Astrocyte (in vitro differentiated cells and primary cell): ENCODE measurements at regions not wholly inside any gene's neighbourhood (a gene's known extent, or its start where the extent isn't known, plus 50 kb on each side); places are given as distances from the start of the nearest gene placed in this dataset.

ENCODE experiments used
- DNase-seq: peaks from one replicate; pipeline ENCODE4 v3.0.0-alpha.2; 2010; ENCODE audit warnings: low read depth
- FAIRE-seq: peaks from 2 replicates; lab custom pipeline; 2011; peaks lifted over from hg19 to GRCh38; lab: Jason Lieb, UNC
- H2AFZ ChIP-seq: 2 replicates; pipeline ENCODE4 v1.6.0; 2012; ENCODE audit warnings: low read depth, low read length, inconsistent platforms
- H3K27ac ChIP-seq: 2 replicates; pipeline ENCODE4 v1.5.1; 2011; ENCODE audit warnings: low read depth, low read length, inconsistent platforms
- H3K27me3 ChIP-seq: 2 replicates; pipeline ENCODE4 v1.6.0; 2011; ENCODE audit warnings: low read length, inconsistent platforms; ENCODE audit not compliant: insufficient read depth
- H3K36me3 ChIP-seq: 2 replicates; pipeline ENCODE4 v1.5.1; 2011; ENCODE audit warnings: low read length, inconsistent platforms; ENCODE audit not compliant: insufficient read depth
- H3K4me1 ChIP-seq: 2 replicates; pipeline ENCODE4 v1.5.1; 2011; ENCODE audit warnings: low read length, inconsistent platforms; ENCODE audit not compliant: insufficient read depth
- H3K4me2 ChIP-seq: 2 replicates; pipeline ENCODE4 v1.6.0; 2012; ENCODE audit warnings: low read length, inconsistent platforms
- H3K4me3 ChIP-seq: 2 replicates; pipeline ENCODE4 v1.5.1; 2011; ENCODE audit warnings: low read depth, mild to moderate bottlenecking, low read length, inconsistent platforms; ENCODE audit not compliant: insufficient read depth
- H3K79me2 ChIP-seq: 2 replicates; pipeline ENCODE4 v1.6.0; 2012; ENCODE audit warnings: mild to moderate bottlenecking, low read length, inconsistent platforms; ENCODE audit not compliant: insufficient read depth
- H3K9ac ChIP-seq: 2 replicates; pipeline ENCODE4 v1.6.0; 2012; ENCODE audit warnings: mild to moderate bottlenecking, low read length, inconsistent platforms
- H3K9me3 ChIP-seq: 2 replicates; pipeline ENCODE4 v1.5.1; 2012; ENCODE audit warnings: low read depth, mild to moderate bottlenecking, low read length, inconsistent platforms; ENCODE audit not compliant: insufficient read depth
- H4K20me1 ChIP-seq: 2 replicates; pipeline ENCODE4 v1.6.0; 2012; ENCODE audit warnings: low read length, inconsistent platforms; ENCODE audit not compliant: insufficient read depth
- H3K27ac Mint-ChIP-seq: one replicate; pipeline ENCODE4 v1.8.0; 2021; ENCODE audit warnings: mild to moderate bottlenecking, mixed read lengths; ENCODE audit not compliant: unreplicated experiment
- H3K27me3 Mint-ChIP-seq: one replicate; pipeline ENCODE4 v1.8.0; 2021; ENCODE audit warnings: low read depth, mixed read lengths; ENCODE audit not compliant: unreplicated experiment
- H3K36me3 Mint-ChIP-seq: one replicate; pipeline ENCODE4 v1.8.0; 2021; ENCODE audit warnings: low read depth, mixed read lengths; ENCODE audit not compliant: unreplicated experiment
- H3K4me1 Mint-ChIP-seq: one replicate; pipeline ENCODE4 v1.8.0; 2021; ENCODE audit warnings: low read depth, mixed read lengths; ENCODE audit not compliant: unreplicated experiment
- H3K4me3 Mint-ChIP-seq: one replicate; pipeline ENCODE4 v1.8.0; 2021; ENCODE audit warnings: mild to moderate bottlenecking, moderate library complexity, mixed read lengths; ENCODE audit not compliant: unreplicated experiment
- H3K9me3 Mint-ChIP-seq: one replicate; pipeline ENCODE4 v1.8.0; 2021; ENCODE audit warnings: mild to moderate bottlenecking, mixed read lengths; ENCODE audit not compliant: unreplicated experiment
- CTCF ChIP-seq: IDR thresholded peaks from 2 replicates; pipeline ENCODE4 v1.5.1; 2011; ENCODE audit warnings: low read depth, mild to moderate bottlenecking, inconsistent platforms, low read length, moderate library complexity; ENCODE audit not compliant: insufficient read depth
- EZH2 ChIP-seq: IDR thresholded peaks from 2 replicates; pipeline ENCODE4 v1.6.1; 2012; ENCODE audit warnings: mild to moderate bottlenecking, low read length, inconsistent platforms; ENCODE audit not compliant: insufficient read depth

- Mint-ChIP-seq H3K27me3 (peaks cover 2% of the 10 kb centered on the region), H3K9me3 (peaks cover 2% of the 10 kb centered on the region), H3K4me1 (no peaks in the 10 kb centered on the region), H3K27ac (no peak overlapping the region), H3K4me3 (no peak overlapping the region), H3K36me3 (no peaks in the 10 kb centered on the region)
- H3K4me2 ChIP-seq: no peak overlapping the region
- no peak for DNase-seq
- no peak overlapping the region for H2AFZ ChIP-seq
- no peak overlapping the region for H3K9ac ChIP-seq
- no peaks in the 10 kb centered on the region for H3K79me2 ChIP-seq
- TF ChIP-seq EZH2: no peak
- TF ChIP-seq CTCF: no peak
- H3K27ac ChIP-seq: no peak overlapping the region
- H4K20me1 ChIP-seq: no peaks in the 10 kb centered on the region
- no peaks in the 10 kb centered on the region for H3K9me3 ChIP-seq
- no peaks in the 10 kb centered on the region for H3K4me1 ChIP-seq
- no peaks in the 10 kb centered on the region for H3K27me3 ChIP-seq
- FAIRE-seq: no peak
- no peaks in the 10 kb centered on the region for H3K36me3 ChIP-seq
- H3K4me3 ChIP-seq: no peak overlapping the region
Observed at GRCh38 chr17:55617441-55617840, 105.2 kb downstream of the TMEM100 start.

- Histone ChIP-seq H3K9me3 (no peaks in the 10 kb centered on the region), H3K36me3 (no peaks in the 10 kb centered on the region), H3K4me2 (no peak overlapping the region), H3K27me3 (no peaks in the 10 kb centered on the region), H3K4me1 (no peaks in the 10 kb centered on the region), H3K79me2 (no peaks in the 10 kb centered on the region), H3K4me3 (no peak overlapping the region), H2AFZ (no peak overlapping the region), H3K27ac (no peak overlapping the region), H3K9ac (no peak overlapping the region), H4K20me1 (no peaks in the 10 kb centered on the region)
- no peak for FAIRE-seq
- TF ChIP-seq CTCF (no peak), EZH2 (no peak)
- Mint-ChIP-seq H3K36me3 (no peaks in the 10 kb centered on the region), H3K9me3 (no peaks in the 10 kb centered on the region), H3K27me3 (no peaks in the 10 kb centered on the region), H3K27ac (no peak overlapping the region), H3K4me1 (peaks cover 6% of the 10 kb centered on the region), H3K4me3 (no peak overlapping the region)
- DNase-seq: no peak
Observed at GRCh38 chr17:55614061-55614460, 102.8 kb upstream of the SMIM36 start.

- Mint-ChIP-seq H3K9me3 (no peaks in the 10 kb centered on the region), H3K27ac (no peak overlapping the region), H3K4me1 (peaks cover 6% of the 10 kb centered on the region), H3K36me3 (no peaks in the 10 kb centered on the region), H3K27me3 (no peaks in the 10 kb centered on the region), H3K4me3 (no peak overlapping the region)
- no peak overlapping the region for H3K27ac ChIP-seq
- H2AFZ ChIP-seq: no peak overlapping the region
- H3K4me2 ChIP-seq: no peak overlapping the region
- TF ChIP-seq EZH2 (no peak), CTCF (no peak)
- H4K20me1 ChIP-seq: no peaks in the 10 kb centered on the region
- no peak for DNase-seq
- FAIRE-seq: no peak
- H3K36me3 ChIP-seq: no peaks in the 10 kb centered on the region
- no peaks in the 10 kb centered on the region for H3K9me3 ChIP-seq
- no peaks in the 10 kb centered on the region for H3K79me2 ChIP-seq
- H3K4me1 ChIP-seq: no peaks in the 10 kb centered on the region
- H3K27me3 ChIP-seq: no peaks in the 10 kb centered on the region
- no peak overlapping the region for H3K4me3 ChIP-seq
- no peak overlapping the region for H3K9ac ChIP-seq
Observed at GRCh38 chr17:55612691-55613141, 101.5 kb upstream of the SMIM36 start.
